ENCODE measurements at regions not wholly inside any gene's neighbourhood (a gene's known extent, or its start where the extent isn't known, plus 50 kb on each side); places are given as distances from the start of the nearest gene placed in this dataset.
"Not testable (repeated sequence)": the region's sequence is repeated elsewhere in the genome, so short reads cannot be mapped to it uniquely, and the experiment has no call there.

DNA sequence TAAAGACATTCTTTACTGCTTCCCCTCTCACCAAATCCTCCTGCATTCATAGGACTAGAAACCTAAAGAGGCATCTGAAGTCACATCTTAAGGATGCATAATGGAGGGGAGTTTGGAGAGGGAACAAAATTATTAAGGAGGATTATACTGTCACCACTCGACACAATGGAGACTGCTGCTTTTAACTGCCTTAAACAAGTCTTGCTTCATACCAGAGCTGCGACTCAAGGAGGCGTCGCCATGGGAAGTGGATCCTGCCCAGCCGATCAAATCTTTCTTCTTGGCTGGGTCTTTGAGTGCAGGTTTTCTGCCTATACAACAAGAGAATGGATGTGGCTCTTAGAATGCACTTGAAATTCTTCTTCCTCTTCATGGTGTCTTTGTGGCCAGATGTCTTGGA lies 66.7 kb upstream of the FOXE1 start:
- FAIRE-seq (no peak), DNase-seq (ENCODE audit: insufficient read length, low spot score) (no peak)
- no peak for TF ChIP-seq CTCF (IDR thresholded peaks at IDR 0.05; ENCODE audit: insufficient read depth, missing control alignments)

DNA sequence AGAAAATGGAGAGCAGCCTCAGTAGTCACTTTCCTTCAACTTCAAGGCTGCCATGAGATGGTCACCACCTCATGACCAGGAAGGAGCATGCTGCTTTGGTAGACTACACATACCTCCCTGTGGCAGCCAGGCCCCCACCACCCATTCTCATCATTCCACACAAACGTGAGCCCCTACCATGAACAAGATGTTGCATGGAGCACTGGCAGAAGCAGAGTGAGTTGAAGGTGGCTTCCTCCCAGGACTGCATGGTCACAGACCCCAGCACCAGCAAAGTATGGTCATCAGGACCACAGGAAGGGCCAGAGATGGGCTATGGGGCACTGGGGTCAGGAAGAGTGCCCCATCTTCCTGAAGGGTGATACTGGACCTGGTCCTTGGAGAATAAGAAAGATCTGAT lies 65.5 kb upstream of the FOXE1 start:
- TF ChIP-seq CTCF (IDR thresholded peaks at IDR 0.05; ENCODE audit: insufficient read depth, missing control alignments), result no peak
- FAIRE-seq (no peak), DNase-seq (ENCODE audit: insufficient read length, low spot score) (no peak)

GRCh38 chr9:97788763-97789663 lies 64.0 kb upstream of the FOXE1 start:
- FAIRE-seq (no peak), DNase-seq (ENCODE audit: insufficient read length, low spot score) (no peak)
- no peak for TF ChIP-seq CTCF (IDR thresholded peaks at IDR 0.05; ENCODE audit: insufficient read depth, missing control alignments)

DNA sequence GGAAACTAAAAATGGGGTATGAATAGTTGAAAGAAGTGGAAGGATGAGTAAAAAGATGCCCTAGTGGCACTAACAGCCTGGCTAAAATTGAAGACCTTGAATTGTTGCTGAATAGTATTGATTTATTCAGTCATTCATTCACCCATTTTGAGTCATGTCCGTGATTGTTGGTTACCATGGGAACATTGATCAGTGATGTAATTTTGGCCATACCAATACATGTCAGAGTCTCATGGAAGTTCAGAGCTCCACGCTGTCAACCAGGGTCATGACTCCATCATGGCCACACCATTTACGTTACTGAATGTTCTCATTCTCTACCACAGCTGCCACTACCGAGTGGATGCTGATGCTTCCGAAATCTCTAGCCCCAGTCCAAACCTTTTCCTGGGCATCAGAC lies 62.5 kb upstream of the FOXE1 start:
- FAIRE-seq (no peak), DNase-seq (ENCODE audit: insufficient read length, low spot score) (no peak)
- TF ChIP-seq CTCF (IDR thresholded peaks at IDR 0.05; ENCODE audit: insufficient read depth, missing control alignments), result no peak

DNA sequence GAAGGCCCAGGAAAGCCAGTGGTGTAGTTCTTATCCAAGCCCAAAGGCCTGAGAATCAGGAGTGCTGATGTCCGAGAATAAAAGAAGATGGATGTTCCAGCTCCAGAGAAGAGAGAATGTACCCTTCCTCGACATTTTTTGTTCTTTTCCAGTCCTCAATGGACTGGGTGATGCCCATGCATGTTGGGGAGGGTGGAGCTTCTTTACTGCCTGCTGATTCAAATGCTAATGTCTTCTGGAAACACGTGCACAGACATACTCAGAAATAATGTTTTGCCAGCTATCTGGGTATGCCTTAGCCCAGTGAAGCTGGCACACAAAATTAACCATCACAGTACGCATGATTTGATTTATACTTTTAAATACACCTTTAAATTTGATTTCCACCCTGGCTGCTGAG lies 61.5 kb upstream of the FOXE1 start:
- FAIRE-seq, result no peak
- no peak for DNase-seq (ENCODE audit: insufficient read length, low spot score)
- TF ChIP-seq CTCF (IDR thresholded peaks at IDR 0.05; ENCODE audit: insufficient read depth, missing control alignments), result no peak

- FAIRE-seq (no peak), DNase-seq (ENCODE audit: insufficient read length, low spot score) (no peak)
- TF ChIP-seq CTCF (IDR thresholded peaks at IDR 0.05; ENCODE audit: insufficient read depth, missing control alignments), result no peak
These were observed 60.0 kb upstream of the FOXE1 start for GRCh38 chr9:97793067-97793466.

GRCh38 chr9:97794666-97795065 lies 58.4 kb upstream of the FOXE1 start:
- no peak for TF ChIP-seq CTCF (IDR thresholded peaks at IDR 0.05; ENCODE audit: insufficient read depth, missing control alignments)
- no peak for FAIRE-seq
- DNase-seq (ENCODE audit: insufficient read length, low spot score), result no peak

DNA sequence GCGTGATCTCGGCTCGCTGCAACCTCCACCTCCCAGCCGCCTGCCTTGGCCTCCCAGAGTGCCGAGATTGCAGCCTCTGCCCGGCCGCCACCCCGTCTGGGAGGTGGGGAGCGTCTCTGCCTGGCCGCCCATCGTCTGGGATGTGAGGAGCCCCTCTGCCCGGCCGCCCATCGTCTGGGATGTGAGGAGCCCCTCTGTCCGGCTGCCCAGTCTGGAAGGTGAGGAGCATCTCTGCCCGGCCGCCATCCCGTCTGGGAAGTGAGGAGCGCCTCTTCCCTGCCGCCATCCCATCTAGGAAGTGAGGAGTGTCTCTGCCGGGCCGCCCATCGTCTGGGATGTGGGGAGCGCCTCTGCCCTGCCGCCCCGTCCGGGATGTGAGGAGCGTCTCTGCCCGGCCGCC lies 56.9 kb upstream of the FOXE1 start:
- not testable (repeated sequence) for DNase-seq (ENCODE audit: insufficient read length, low spot score); FAIRE-seq
